HepG2 (cell line): ENCODE measurements at regions not wholly inside any gene's neighbourhood (a gene's known extent, or its start where the extent isn't known, plus 50 kb on each side); places are given as distances from the start of the nearest gene placed in this dataset.
A peak's percentile ranks its signal among the peaks of the same experiment; 100 is the strongest.

Experiments
- ARHGAP35 ChIP-seq: sonication (generic); formaldehyde crosslinking; IDR thresholded peaks from 2 replicates; pipeline ENCODE4 v1.9.0; 2022; ENCODE audit warnings: mild to moderate bottlenecking, inconsistent platforms, moderate library complexity, missing genetic modification reagents, borderline replicate concordance
- CREM ChIP-seq, 2 experiments: sonication (generic) in 1 of 2; formaldehyde crosslinking in 1 of 2; IDR thresholded peaks; 2 replicates each; pipeline versions ENCODE4 v1.4.0 to v1.6.1; 2016 to 2020; ENCODE audit warnings: antibody characterized with exemption in 1 of 2, mild to moderate bottlenecking in 1 of 2, missing genetic modification reagents in 1 of 2
- NFRKB ChIP-seq: fragments of 450-650 bp; IDR thresholded peaks from 2 replicates; pipeline ENCODE4 v1.6.1; 2017
- ONECUT2 ChIP-seq: sonication (generic); formaldehyde crosslinking; IDR thresholded peaks from 2 replicates; pipeline ENCODE4 v1.4.0; 2020; ENCODE audit warnings: missing genetic modification reagents
- PHF5A ChIP-seq: IDR thresholded peaks from one replicate; pipeline ENCODE4 v1.6.1; 2018; ENCODE audit warnings: low read depth, missing genetic modification reagents; ENCODE audit not compliant: unreplicated experiment
- POLR2AphosphoS5 ChIP-seq: IDR thresholded peaks from 2 replicates; pipeline ENCODE4 v1.6.1; 2012; ENCODE audit warnings: low read depth, low read length
- SNAPC2 ChIP-seq: sonication (generic); formaldehyde crosslinking; IDR thresholded peaks from 2 replicates; pipeline ENCODE4 v1.8.1; 2022; ENCODE audit warnings: mild to moderate bottlenecking, missing genetic modification reagents
- SP1 ChIP-seq, 2 experiments: fragments of 450-650 bp in 1 of 2; sonication (generic) in 1 of 2; formaldehyde crosslinking in 1 of 2; IDR thresholded peaks; 2 replicates each; pipeline versions ENCODE4 v1.4.0 to v1.6.1; 2016 to 2020; ENCODE audit warnings: missing genetic modification reagents in 1 of 2
- TRAFD1 ChIP-seq: sonication (generic); formaldehyde crosslinking; IDR thresholded peaks from 2 replicates; pipeline ENCODE4 v1.5.1; 2020; ENCODE audit warnings: missing genetic modification reagents, mild to moderate bottlenecking, borderline replicate concordance
- ZFP37 ChIP-seq: sonication (generic); formaldehyde crosslinking; IDR thresholded peaks from 2 replicates; pipeline ENCODE4 v1.4.0; 2020; ENCODE audit warnings: missing genetic modification reagents, borderline replicate concordance
- ZHX1 ChIP-seq: sonication (generic); formaldehyde crosslinking; IDR thresholded peaks from 2 replicates; pipeline ENCODE4 v1.8.1; 2022; ENCODE audit warnings: low read depth, mild to moderate bottlenecking, missing genetic modification reagents
- ZNF207 ChIP-seq: fragments of 450-650 bp; IDR thresholded peaks from 2 replicates; pipeline ENCODE4 v1.6.1; 2016; ENCODE audit warnings: antibody characterized with exemption, borderline replicate concordance
- ZNF326 ChIP-seq: sonication (generic); formaldehyde crosslinking; IDR thresholded peaks from 2 replicates; pipeline ENCODE4 v1.4.0; 2020; ENCODE audit warnings: missing genetic modification reagents, borderline replicate concordance
- ZNF430 ChIP-seq: sonication (generic); formaldehyde crosslinking; IDR thresholded peaks from 2 replicates; pipeline ENCODE4 v1.9.0; 2021; ENCODE audit warnings: mild to moderate bottlenecking, missing genetic modification reagents
- ZNF431 ChIP-seq: sonication (generic); formaldehyde crosslinking; IDR thresholded peaks from 2 replicates; pipeline ENCODE4 v1.9.0; 2022; ENCODE audit warnings: missing genetic modification reagents, low read depth, mild to moderate bottlenecking, borderline replicate concordance
- ZNF503 ChIP-seq: sonication (generic); formaldehyde crosslinking; IDR thresholded peaks from 2 replicates; pipeline ENCODE4 v1.4.0; 2020; ENCODE audit warnings: missing genetic modification reagents
- ZNF768 ChIP-seq: sonication (generic); formaldehyde crosslinking; IDR thresholded peaks from 2 replicates; pipeline ENCODE4 v1.4.0; 2020; ENCODE audit warnings: missing genetic modification reagents
- TF ChIP-seq, protein P1 (sequence below): IDR thresholded peaks from 2 replicates; pipeline ENCODE4 v1.6.1; 2016; ENCODE audit warnings: mild to moderate bottlenecking
- TF ChIP-seq, protein P2 (sequence below): sonication (generic); formaldehyde crosslinking; IDR thresholded peaks from 2 replicates; pipeline ENCODE4 v1.8.1; 2022; ENCODE audit warnings: mild to moderate bottlenecking, missing genetic modification reagents

DNA sequence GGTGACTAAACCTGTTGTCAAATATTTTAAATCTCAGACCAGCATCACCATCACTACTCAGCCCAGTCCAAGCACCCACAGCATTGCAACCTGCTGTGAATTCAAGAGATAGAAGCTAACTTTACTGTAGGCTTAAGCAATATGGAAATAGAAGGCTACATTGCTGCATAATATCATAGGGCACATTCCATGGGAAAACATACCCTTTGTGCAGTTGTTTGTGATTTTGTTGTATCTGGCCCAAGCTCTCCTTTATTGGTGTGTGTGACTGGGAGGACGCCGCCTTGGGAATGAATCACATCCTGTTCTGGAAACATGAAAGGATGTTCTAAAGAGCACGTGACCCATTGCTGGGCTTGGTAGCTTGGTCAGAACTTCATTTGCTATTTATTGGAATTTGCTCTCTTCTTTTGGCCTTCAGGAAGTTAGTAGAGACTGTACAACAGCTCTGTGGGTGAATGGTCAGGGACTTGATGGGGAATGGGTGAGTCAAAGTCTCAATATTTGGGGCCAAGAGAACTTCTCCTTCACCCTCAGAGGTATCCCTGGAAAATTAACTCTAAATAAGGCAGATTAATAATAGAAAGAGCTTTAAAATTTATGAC, 106.8 kb upstream of the SERPINE2 start (continued):
- TF ChIP-seq ZHX1 (CRISPR knock-in tag) (no peak), ZNF503 (CRISPR knock-in tag) (peak; percentile 41), ONECUT2 (peak; percentile 45; the same call in 1 of the 2 replicates), SP1 (IDR thresholded peaks at IDR 0.05) (no peak), SP1 (CRISPR knock-in tag; IDR thresholded peaks at IDR 0.05) (no peak; the same call in 1 of the 2 replicates), ZNF768 (CRISPR knock-in tag) (no peak), ZNF207 (no peak), TRAFD1 (no peak), CREM (IDR thresholded peaks at IDR 0.05) (no peak), CREM (CRISPR knock-in tag; IDR thresholded peaks at IDR 0.05) (no peak), SNAPC2 (CRISPR knock-in tag) (no peak; the same call in 1 of the 2 replicates), ZNF430 (CRISPR knock-in tag) (peak; percentile 85; the same call in 1 of the 2 replicates), PHF5A (peak; percentile 59), NFRKB (no peak), ZNF431 (CRISPR knock-in tag) (peak; percentile 94), ZFP37 (CRISPR knock-in tag) (0 out of 2 replicates have a peak, but pooled peaks have one; percentile 66), ARHGAP35 (CRISPR knock-in tag) (no peak), POLR2AphosphoS5 (peak; percentile 22; the same call in 1 of the 2 replicates), ZNF326 (no peak)
- TF ChIP-seq, protein P1, sequence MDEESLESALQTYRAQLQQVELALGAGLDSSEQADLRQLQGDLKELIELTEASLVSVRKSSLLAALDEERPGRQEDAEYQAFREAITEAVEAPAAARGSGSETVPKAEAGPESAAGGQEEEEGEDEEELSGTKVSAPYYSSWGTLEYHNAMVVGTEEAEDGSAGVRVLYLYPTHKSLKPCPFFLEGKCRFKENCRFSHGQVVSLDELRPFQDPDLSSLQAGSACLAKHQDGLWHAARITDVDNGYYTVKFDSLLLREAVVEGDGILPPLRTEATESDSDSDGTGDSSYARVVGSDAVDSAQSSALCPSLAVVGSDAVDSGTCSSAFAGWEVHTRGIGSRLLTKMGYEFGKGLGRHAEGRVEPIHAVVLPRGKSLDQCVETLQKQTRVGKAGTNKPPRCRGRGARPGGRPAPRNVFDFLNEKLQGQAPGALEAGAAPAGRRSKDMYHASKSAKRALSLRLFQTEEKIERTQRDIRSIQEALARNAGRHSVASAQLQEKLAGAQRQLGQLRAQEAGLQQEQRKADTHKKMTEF (CRISPR knock-in tag), result peak; percentile 86
- TF ChIP-seq, protein P2, sequence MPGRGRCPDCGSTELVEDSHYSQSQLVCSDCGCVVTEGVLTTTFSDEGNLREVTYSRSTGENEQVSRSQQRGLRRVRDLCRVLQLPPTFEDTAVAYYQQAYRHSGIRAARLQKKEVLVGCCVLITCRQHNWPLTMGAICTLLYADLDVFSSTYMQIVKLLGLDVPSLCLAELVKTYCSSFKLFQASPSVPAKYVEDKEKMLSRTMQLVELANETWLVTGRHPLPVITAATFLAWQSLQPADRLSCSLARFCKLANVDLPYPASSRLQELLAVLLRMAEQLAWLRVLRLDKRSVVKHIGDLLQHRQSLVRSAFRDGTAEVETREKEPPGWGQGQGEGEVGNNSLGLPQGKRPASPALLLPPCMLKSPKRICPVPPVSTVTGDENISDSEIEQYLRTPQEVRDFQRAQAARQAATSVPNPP (CRISPR knock-in tag), result no peak
